Glutamatergic neuron (in vitro differentiated cells): ENCODE measurements at regions not wholly inside any gene's neighbourhood (a gene's known extent, or its start where the extent isn't known, plus 50 kb on each side); places are given as distances from the start of the nearest gene placed in this dataset.
A peak's percentile ranks its signal among the peaks of the same experiment; 100 is the strongest.
"Not testable (repeated sequence)": the region's sequence is repeated elsewhere in the genome, so short reads cannot be mapped to it uniquely, and the experiment has no call there.

ENCODE experiments used
- DNase-seq: peaks from one replicate; pipeline ENCODE4 v3.0.0; 2022
- H3K27ac Mint-ChIP-seq: one replicate; pipeline ENCODE4 v1.8.0; 2020; ENCODE audit warnings: mild to moderate bottlenecking, mixed read lengths, inconsistent platforms; ENCODE audit not compliant: unreplicated experiment
- H3K27me3 Mint-ChIP-seq: one replicate; pipeline ENCODE4 v1.8.0; 2020; ENCODE audit warnings: mild to moderate bottlenecking, moderate library complexity, mixed read lengths, inconsistent platforms; ENCODE audit not compliant: unreplicated experiment
- H3K36me3 Mint-ChIP-seq: one replicate; pipeline ENCODE4 v1.8.0; 2020; ENCODE audit warnings: mild to moderate bottlenecking, mixed read lengths, inconsistent platforms; ENCODE audit not compliant: unreplicated experiment
- H3K4me1 Mint-ChIP-seq: one replicate; pipeline ENCODE4 v1.8.0; 2020; ENCODE audit warnings: mild to moderate bottlenecking, low read depth, mixed read lengths, inconsistent platforms; ENCODE audit not compliant: unreplicated experiment
- H3K4me3 Mint-ChIP-seq: one replicate; pipeline ENCODE4 v1.8.0; 2020; ENCODE audit warnings: mild to moderate bottlenecking, mixed read lengths, inconsistent platforms; ENCODE audit not compliant: unreplicated experiment
- H3K9me3 Mint-ChIP-seq: one replicate; pipeline ENCODE4 v1.8.0; 2020; ENCODE audit warnings: mild to moderate bottlenecking, moderate library complexity, mixed read lengths, inconsistent platforms; ENCODE audit not compliant: unreplicated experiment
- CTCF ChIP-seq: fragments of 200-600 bp; sonication (generic); IDR thresholded peaks from one replicate; pipeline ENCODE4 v1.5.0; 2021; ENCODE audit not compliant: partially characterized antibody, unreplicated experiment

GRCh38 chr2:192947352-192947751, 752.6 kb upstream of the TMEFF2 start:
- H3K9me3 Mint-ChIP-seq: no peaks in the 10 kb centered on the region
- no peaks in the 10 kb centered on the region for H3K36me3 Mint-ChIP-seq
- H3K27ac Mint-ChIP-seq: no peak overlapping the region
- H3K4me3 Mint-ChIP-seq: no peak overlapping the region
- no peak for DNase-seq
- no peak for TF ChIP-seq CTCF
- no peaks in the 10 kb centered on the region for H3K4me1 Mint-ChIP-seq
- H3K27me3 Mint-ChIP-seq: no peaks in the 10 kb centered on the region

GRCh38 chr2:192940767-192941166, 746.0 kb upstream of the TMEFF2 start:
- H3K4me3 Mint-ChIP-seq: no peak overlapping the region
- H3K4me1 Mint-ChIP-seq: no peaks in the 10 kb centered on the region
- no peak for TF ChIP-seq CTCF
- no peak overlapping the region for H3K27ac Mint-ChIP-seq
- H3K9me3 Mint-ChIP-seq: peaks cover 4% of the 10 kb centered on the region
- H3K27me3 Mint-ChIP-seq: no peaks in the 10 kb centered on the region
- no peak for DNase-seq
- peaks cover 14% of the 10 kb centered on the region for H3K36me3 Mint-ChIP-seq

- Mint-ChIP-seq H3K36me3 (peaks cover 14% of the 10 kb centered on the region), H3K4me1 (no peaks in the 10 kb centered on the region), H3K9me3 (peaks cover 2% of the 10 kb centered on the region), H3K27me3 (no peaks in the 10 kb centered on the region), H3K27ac (no peak overlapping the region), H3K4me3 (no peak overlapping the region)
- no peak for DNase-seq
- no peak for TF ChIP-seq CTCF
These were observed 737.6 kb upstream of the TMEFF2 start for GRCh38 chr2:192932376-192932775.

- DNase-seq, H3K4me1 Mint-ChIP-seq, H3K36me3 Mint-ChIP-seq, H3K27me3 Mint-ChIP-seq, H3K9me3 Mint-ChIP-seq, H3K4me3 Mint-ChIP-seq, H3K27ac Mint-ChIP-seq: not testable (repeated sequence)
These were observed 726.9 kb upstream of the TMEFF2 start for GRCh38 chr2:192921631-192922030.

GRCh38 chr2:192901446-192901845, 706.7 kb upstream of the TMEFF2 start:
- no peak for DNase-seq
- no peak for TF ChIP-seq CTCF
- peaks cover 1% of the 10 kb centered on the region for H3K9me3 Mint-ChIP-seq
- H3K4me3 Mint-ChIP-seq: no peak overlapping the region
- no peaks in the 10 kb centered on the region for H3K27me3 Mint-ChIP-seq
- peaks cover 20% of the 10 kb centered on the region for H3K4me1 Mint-ChIP-seq
- H3K36me3 Mint-ChIP-seq: no peaks in the 10 kb centered on the region
- H3K27ac Mint-ChIP-seq: peak overlapping the region; percentile 14

- DNase-seq: no peak
- Mint-ChIP-seq H3K4me3 (no peak overlapping the region), H3K27ac (no peak overlapping the region), H3K4me1 (peaks cover 20% of the 10 kb centered on the region), H3K9me3 (peaks cover 1% of the 10 kb centered on the region), H3K36me3 (no peaks in the 10 kb centered on the region), H3K27me3 (no peaks in the 10 kb centered on the region)
- TF ChIP-seq CTCF: no peak
These were observed 704.7 kb upstream of the TMEFF2 start for GRCh38 chr2:192899466-192899865.

GRCh38 chr2:192893976-192894375, 699.2 kb upstream of the TMEFF2 start:
- not testable (repeated sequence) for H3K9me3 Mint-ChIP-seq, H3K27ac Mint-ChIP-seq, H3K4me3 Mint-ChIP-seq, H3K4me1 Mint-ChIP-seq, DNase-seq, H3K36me3 Mint-ChIP-seq, H3K27me3 Mint-ChIP-seq
